Stimulated activated CD4-positive, alpha-beta T cell treated with anti-CD3 and anti-CD28 coated beads, Interleukin-12 subunit alpha, Interleukin-12 subunit beta, amount 100 ng/mL, for 24 hours (primary cell): ENCODE measurements at regions not wholly inside any gene's neighbourhood (a gene's known extent, or its start where the extent isn't known, plus 50 kb on each side); places are given as distances from the start of the nearest gene placed in this dataset.
"Not testable (repeated sequence)": the region's sequence is repeated elsewhere in the genome, so short reads cannot be mapped to it uniquely, and the experiment has no call there.

ENCODE experiments used
- DNase-seq, 2 experiments: peaks; one replicate each; pipeline ENCODE4 v3.0.0-alpha.2; 2020; ENCODE audit warnings: low read depth in 2 of 2

DNA sequence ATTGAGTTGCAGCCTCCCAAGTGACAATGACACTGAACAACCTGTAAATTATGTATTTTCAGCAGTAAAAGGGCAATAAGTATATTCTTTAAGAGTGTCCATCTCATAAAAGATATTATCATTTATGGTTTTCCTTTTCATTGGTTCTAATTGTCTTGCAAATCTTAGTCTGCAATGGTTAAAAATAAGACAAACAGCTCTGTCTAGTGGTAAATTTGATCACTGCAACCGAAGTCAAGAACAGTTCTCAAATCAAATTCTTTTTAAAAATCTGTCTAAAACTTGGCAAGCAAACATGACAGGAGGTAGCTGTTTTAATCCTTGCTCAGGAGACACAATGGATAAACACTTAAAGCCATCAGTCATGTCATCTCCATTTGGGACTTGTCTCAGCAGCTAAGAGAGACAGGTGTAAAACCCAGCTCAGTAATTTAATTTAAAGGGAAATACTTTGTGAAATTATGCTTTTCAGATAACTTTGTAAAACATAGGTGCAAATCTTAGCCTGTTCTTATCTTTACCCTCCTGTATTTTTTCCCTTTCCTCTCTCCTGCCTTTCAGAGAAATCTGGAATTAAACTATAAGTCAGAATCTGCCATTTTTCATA lies 150.3 kb upstream of the ARHGEF26 start:
- no peak for DNase-seq

DNA sequence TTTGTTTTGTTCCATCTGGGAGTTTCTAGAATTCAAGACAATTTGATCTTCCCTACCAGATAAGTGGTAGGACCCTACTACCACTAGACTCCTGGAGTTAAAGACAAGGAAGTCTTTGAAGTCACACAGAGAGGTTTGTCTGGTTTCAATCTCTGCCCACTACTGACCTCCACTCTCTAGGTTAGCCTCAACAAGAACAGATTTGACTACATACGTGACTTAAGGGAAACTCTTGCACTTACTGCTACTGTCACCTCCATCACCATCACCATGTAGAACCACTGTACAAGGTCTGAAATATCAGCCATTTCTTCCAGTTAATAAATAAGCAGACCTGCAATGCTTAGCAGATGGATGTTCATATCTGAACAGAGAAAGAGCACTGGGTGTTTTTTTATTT lies 148.3 kb upstream of the ARHGEF26 start:
- no peak for DNase-seq

DNA sequence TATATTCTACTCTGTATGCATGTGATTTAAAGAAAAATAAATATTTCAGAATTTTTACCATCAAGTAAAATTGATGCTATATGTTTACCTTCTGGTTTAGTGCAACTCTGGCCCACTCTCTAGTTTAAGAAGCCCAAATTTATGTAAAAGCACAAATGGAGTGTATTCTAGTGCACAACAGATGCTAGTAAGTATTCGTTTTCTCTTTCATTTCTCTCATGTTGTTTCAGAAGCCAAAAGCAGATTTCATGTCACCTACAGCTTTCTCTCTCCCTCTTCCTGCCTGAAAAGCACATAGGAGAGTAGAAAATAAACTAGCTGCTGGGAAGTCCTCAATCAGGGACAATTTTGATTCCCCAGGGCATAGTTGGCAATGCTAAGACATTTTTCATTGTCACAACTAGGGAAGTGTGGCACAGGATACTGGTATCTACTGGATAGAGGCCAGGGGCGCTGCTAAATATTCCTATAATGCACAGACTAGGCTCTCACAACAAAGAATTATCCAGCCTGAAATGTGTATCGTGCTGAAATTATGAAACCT lies 147.4 kb upstream of the ARHGEF26 start:
- no peak for DNase-seq

DNA sequence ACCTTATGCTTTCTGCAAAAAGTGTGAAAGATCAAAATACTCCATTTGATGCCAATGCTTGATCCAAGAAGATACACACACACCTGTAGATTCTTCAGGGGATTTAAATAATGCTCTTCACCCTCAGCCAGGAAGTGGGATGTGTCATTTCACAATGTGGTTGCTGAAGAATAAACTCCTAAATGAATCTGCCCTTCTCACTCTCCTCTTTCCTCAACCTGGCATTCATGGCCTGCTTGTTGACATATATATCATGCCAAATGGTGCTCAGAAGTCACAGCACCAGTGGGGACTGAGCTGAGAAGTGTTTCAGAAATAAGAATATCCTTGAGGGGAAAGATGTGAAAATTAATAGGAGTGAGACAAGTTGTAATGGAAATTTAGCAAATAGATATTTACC lies 146.6 kb upstream of the ARHGEF26 start:
- no peak for DNase-seq

DNA sequence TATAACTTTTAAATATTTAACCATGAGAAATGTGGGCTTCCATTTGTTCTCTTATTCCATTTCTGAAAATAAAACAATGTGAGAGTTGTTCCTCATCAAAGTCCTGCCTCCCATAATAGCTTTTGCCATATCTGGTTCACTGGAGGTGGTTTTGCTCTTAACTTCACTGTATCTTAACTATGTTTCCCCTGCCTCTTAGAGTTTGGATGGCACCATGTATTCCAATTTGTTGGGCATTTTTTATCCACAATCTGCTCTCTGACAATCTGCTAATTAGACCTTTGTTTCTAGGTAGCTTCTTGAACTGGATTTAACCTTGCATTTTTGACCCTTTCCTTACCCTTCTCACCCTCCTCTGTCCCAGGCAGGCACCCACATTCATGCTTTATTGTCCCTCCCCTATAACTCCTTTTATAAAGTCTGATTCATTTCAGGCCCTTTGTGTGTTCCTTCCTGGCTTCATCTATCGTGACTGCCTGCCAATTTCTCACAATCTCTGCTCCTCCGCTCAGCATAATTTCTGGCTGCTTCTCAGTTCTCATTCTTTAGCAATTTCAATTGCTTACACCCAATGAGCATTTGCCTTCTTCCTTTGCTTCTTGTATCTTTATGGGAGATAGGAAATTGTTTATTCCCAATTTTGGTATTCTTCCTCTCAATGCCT lies 144.2 kb upstream of the ARHGEF26 start:
- no peak for DNase-seq

DNA sequence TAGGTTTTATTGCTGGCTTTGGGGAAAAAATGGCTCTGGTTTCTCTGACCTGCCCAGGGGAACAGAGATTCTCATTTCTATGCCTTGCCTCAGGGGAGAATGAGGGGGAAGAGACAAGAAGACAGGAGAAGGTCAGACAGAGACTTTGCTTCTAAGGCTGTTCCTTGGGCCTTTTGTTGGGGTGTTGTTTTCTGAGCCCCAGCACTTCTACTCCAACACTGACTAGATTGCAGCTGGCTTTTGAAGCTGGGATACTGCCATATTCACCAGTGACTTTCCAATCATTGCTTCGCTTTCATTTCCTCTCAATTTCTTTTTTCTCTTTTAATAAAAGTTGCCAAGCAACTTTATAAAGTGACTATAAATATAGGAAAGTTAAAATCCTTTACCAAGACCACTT lies 143.2 kb upstream of the ARHGEF26 start:
- no peak for DNase-seq

DNA sequence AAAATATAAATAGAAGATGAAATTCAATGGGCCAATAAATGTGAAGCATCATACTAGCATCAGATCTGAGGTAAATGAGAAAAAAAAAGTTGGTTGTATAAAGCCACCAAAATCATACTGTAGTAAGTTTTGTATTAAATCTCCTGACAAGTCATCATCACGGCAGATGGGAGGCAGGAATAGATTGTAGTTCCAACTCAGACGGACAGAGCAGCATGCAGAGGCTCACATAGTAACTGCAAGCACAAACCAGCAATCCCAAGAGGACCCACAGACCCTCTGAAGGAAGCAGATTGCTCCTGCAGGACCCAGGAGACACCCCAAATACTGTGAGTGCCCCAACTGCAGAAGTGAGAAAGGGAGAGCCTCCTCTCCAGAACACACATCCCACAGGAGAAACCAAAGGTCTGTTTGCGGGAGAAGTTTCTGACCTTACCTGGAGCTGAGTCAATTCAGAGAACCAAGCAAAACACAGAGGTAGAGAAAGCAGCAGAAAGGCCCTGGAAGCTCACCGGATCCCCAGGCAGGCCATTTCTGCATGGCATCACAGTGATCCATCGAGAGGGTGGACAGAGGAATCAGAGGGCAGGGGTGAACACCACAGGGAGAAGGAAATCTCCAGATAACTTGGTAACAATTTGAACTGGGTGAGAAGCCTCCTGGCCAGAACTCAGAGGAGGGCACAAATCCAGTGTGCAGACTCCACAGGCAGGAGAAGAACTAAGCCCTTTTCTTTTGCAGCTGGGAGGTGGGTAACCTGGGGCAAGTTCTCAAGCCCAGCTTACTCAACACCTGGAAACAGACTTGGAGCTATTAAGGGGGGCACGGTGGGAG lies 141.6 kb upstream of the ARHGEF26 start:
- DNase-seq, result no peak

DNA sequence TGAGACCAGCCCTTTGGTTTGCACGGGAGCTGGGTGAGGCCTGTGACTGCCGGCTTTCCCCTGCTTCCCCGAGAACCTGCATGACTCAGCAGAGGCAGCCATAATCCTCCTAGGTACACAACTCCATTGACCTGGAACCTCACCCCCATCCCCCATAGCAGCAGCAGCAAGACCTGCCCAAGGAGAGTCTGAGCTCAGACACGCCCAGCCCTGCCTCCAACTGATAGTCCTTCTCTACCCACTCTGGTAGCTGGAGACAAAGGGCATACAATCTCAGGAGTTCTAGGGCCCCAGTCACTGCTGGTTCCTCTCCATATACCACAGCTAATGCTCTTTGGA lies 141.0 kb upstream of the ARHGEF26 start:
- no peak for DNase-seq

DNA sequence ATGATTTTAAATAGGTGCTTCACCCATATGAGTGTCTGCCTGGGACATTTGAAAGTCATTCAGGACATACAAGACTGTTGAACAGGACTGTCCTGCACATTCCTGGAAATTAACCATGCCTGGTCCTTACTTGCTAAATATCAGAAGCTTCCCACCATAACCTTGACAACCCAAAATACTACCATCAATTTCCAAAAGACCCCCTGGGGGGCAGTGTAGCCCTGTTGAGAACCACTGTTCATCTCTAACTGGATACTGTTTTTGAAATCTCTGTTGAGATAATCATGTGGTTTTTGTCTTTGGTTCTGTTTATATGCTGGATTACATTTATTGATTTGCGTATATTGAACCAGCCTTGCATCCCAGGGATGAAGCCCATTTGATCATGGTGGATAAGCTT lies 123.8 kb upstream of the ARHGEF26 start:
- DNase-seq, result not testable (repeated sequence)

DNA sequence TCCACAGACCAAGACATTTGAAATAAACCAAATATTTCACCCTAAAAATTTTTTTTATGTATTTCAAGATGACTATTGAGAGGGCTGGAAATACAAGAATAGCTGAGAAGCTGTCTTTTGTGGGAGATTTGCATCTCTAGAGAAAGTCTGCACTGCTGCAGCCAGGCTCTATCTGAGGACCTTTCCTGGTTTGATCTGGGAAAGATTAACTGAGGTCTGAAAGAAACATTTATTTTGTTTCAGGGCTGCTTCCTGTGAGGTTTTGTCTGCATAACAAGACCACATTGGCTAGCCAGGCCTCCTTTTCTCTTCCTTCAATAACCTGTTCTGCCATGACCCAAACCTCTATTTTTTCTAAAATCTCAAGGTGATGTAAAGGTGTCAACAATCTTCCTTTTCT lies 117.5 kb upstream of the ARHGEF26 start:
- no peak for DNase-seq

DNA sequence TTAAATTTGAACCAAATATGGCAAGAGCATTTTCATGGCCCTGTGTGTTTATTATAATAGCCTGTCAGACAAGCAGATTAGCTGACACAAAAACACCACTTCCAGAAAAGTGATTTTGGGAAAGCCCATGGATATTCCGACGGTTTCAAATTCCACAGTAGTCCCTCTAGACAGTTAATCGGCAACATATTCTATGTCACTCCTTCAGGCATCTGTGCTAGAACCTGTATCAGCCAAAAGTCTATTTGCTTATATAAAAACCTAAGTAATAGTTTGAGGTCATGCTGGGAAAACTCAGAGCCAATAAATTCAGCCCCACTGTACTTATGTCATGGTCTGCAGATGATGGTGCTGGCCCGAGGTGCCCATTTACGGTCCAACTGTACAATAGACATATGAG lies 110.2 kb upstream of the ARHGEF26 start:
- DNase-seq, result no peak

DNA sequence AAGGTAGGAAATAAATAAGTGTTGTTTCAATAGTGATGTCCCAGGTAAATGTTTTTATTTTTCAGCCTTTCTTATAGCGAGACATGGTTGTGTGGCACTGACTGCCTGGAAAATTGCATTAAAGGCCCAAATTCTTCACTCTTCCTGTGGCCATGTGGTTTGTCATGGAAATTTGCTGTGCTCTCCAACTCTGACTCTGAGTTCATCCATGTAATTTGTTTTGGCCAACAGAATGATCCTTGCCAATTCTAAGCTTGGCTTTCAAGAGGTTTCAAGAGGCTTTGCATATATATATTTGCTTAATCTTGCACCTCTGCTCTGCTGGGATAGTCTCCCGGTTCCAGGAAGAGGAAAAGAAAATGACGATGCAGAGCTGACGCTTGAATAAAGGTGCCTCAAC lies 107.5 kb upstream of the ARHGEF26 start:
- DNase-seq, result no peak

DNA sequence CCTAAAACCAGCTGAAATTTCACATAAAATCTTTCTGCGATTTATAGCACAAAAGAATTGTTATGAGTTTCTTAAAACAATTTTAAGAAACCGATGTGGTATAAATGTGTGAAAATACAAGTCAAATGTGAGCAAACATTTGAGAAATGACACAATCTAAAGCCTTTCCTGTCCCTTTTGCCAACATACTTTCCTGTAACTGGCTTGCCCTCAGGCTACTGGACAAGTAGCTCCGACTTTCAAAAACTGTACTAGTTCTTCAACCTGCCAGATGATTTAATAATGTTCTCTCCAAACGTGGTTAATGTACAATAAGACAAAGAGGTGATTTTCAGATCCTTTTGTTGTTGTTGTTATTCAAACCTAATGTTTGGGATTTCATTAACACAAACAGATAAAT lies 105.9 kb upstream of the ARHGEF26 start:
- DNase-seq, result no peak

DNA sequence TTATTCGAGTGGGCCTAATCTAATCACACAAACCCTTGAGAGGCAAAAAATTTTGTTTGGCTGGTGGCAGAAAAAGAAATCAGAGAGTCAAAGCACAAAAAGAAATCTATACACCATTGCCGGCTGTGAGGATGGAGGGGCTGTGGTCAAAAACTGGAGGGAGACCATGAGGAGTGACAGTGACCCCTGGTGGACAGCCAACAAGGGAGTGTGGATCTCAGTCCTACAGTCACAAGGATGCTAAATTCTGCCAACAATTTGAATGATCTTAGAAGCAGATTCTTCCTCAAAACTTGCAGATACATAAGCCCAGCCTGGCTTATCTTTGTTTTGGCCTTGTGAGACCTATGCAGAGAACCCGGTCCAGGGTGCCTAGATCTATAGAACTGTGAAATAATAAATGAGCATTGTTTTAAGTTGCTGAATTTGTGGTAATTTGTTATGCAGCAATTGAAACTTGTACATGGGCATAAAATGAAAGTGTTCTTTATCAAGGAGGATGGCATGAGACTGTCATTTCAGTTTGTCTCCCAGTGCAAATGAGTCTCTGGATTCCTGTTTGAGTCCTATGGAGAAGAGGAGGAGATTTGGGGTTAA lies 103.0 kb upstream of the ARHGEF26 start:
- peak in 1 of 2 experiments; percentile 23 for DNase-seq

DNA sequence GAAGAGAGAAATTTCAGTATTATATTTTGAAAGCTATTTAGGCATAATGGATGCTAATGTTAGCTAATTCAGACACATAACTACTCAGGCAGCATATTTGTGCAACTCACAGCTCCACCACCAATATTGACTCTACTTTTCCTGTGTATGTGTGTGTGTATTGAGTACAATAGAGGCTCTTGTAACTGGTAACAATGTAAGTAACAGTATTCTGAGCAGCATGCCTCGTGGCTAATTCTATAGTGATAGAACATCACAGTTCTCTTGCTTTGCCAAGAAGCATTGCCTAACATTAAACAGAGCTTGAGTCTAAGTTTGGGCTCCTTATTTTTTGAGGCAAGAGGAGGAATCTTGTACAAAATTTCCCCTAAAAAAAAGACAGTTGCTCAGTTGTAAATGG lies 98.6 kb upstream of the ARHGEF26 start:
- DNase-seq, result no peak

DNA sequence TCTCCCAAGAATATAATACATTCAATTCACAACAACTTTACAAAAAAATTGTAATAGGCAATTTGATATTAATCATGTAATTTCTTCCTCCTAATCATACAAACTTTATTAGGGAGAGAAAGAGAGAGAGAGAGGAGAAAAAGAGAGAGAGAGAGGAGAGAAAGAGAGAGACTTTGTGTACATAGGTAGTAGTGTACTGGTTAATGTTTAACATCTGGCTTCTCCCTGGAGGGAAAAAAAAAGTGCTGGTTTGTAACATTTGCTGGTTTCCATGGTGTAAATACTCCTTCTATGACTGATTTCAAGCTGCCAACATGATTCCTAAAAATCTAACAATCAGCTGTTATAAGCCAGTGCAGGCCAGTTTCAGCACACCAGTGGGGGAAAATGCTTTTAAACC lies 98.0 kb upstream of the ARHGEF26 start:
- no peak for DNase-seq

DNA sequence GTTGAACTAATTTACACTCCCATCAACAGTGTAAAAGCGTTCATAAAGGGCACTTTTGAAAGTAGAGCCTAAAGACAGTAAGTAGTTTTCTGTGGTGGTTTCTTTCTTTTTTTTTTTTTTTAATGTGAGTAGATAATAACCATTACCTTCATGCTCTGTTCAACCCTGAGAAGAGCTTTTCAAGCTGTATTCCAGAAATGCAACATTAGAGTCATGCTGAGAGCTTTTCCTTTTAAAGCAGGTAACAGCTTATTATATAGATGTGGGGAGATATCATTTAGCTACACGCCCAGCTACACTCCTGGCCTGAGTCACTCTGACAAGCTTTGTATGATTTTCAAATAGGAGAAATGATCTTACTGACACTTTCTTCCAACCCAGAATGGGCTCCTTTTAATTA lies 96.2 kb upstream of the ARHGEF26 start:
- no peak for DNase-seq

DNA sequence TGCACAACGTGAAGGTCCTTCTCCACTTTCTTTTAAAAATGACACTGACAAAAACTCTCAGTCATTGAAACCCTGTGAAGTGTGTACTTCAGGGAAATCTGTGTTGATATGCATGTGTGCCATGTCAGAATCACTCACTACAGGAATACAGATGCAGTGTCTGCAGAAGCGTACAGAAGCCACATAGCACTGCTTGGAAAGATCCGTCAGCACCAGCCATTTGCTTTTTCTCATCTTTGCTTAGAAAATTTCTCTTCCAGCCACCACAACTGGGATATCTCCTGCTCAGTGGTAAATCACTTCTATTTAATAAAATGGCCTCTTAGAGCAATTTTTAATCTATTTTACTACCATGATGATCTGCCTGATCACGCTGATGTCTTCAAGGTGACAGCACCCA lies 91.3 kb upstream of the ARHGEF26 start:
- DNase-seq, result no peak

DNA sequence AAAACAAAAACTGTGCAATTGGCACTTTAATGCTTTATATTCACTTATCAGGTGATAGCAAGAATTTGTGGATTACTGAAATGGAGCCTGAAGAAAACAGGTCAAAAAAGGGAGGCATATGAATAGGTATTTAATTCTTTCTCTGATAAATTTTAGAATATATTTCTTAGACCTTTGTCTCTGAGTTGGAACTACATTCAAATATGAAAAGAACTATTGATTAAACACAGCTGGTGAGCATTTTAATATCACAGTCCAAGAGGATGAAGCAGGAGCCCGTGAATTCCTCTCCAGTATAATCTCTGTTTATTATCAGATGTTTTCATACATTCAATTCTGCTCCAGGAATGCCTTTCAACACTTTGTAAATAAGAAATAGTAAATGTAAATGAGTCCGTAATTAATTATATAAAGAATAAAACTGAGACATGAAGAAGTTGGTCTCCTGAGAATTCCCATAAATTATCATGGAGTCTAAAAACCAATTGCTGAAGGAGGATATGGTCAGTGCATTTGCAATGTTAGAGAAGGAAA lies 86.3 kb upstream of the ARHGEF26 start:
- DNase-seq, result no peak

DNA sequence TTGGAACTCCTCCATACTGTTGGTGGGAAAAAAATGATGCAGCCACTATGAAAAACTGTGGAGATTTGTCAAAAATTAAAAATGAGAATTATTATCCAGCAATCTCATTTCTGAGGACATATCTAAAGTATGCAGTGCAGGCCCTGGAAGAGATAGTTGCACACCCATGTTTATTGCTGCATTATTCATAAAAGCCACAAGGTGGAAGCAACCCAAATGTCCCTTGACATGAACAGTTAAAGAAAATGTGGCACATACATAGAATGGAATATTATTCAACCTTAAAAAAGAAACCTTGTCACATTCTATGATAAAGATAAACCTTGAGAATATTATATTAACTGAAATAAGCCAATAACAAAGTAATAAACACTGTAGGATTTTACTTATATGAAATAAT lies 80.9 kb upstream of the ARHGEF26 start:
- no peak for DNase-seq

DNA sequence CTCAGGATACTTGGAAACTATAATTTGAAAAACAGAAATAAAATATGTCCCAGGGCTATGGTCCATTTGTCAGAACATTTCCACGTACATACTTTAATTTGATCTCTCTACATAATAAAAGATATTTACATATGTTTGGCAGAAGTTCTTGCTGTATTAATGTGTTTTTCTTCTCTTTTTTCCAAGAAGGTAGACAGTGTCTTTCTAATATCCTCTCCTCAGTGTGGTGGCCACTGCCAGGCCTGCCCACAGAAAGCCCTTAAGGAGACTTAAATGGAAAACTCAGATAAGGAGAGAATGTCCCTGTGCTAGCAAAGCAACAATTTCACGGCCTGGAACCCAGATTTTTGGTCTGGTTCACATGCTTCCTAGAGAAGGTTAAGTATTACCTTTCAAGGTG lies 76.5 kb upstream of the ARHGEF26 start:
- DNase-seq, result no peak

DNA sequence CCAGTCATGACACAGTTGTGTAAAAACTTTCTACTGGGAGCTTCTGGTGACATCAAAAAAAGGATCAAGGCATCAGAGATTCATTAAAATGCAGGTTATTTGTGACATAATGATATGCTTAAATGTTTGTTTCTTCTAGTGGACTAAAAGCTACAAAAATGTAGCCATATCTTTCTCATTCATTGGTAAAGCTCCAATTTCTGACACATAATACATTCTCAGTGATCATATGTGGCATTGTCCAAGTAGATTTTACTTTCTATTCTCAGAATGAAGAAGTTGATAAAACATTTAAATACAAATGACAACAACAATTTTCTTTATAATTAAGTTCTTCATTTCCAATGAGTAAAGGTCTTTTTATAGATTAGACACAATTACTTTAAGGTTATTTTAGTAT lies 71.0 kb upstream of the ARHGEF26 start:
- DNase-seq, result no peak
